Stimulated activated CD4-positive, alpha-beta T cell treated with anti-CD3 and anti-CD28 coated beads, Interleukin-12 subunit alpha, Interleukin-12 subunit beta, amount 100 ng/mL, for 24 hours (primary cell): ENCODE measurements at regions not wholly inside any gene's neighbourhood (a gene's known extent, or its start where the extent isn't known, plus 50 kb on each side); places are given as distances from the start of the nearest gene placed in this dataset.

ENCODE experiments used
- DNase-seq, 2 experiments: peaks; one replicate each; pipeline ENCODE4 v3.0.0-alpha.2; 2020; ENCODE audit warnings: low read depth in 2 of 2

DNA sequence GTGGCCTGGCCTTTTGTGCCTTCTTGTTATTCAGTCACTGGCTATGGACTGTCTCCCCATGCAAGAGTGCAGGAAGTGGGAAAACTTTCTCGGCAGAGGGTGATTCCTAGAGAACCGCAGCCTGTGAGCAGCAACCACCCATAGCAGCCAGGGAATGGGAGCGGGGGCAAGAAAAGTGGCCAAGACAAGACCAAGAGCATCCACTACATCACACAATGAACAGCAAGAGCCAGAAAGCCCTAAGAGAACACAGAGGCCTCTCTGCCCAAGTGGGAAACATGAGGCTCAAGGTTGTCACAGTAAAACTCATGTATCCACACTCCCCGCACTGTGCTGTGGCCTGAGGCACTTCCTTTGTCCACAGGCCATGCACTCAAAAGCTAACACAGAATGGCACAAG is 129.1 kb upstream of the FSTL4 start:
- no peak for DNase-seq

DNA sequence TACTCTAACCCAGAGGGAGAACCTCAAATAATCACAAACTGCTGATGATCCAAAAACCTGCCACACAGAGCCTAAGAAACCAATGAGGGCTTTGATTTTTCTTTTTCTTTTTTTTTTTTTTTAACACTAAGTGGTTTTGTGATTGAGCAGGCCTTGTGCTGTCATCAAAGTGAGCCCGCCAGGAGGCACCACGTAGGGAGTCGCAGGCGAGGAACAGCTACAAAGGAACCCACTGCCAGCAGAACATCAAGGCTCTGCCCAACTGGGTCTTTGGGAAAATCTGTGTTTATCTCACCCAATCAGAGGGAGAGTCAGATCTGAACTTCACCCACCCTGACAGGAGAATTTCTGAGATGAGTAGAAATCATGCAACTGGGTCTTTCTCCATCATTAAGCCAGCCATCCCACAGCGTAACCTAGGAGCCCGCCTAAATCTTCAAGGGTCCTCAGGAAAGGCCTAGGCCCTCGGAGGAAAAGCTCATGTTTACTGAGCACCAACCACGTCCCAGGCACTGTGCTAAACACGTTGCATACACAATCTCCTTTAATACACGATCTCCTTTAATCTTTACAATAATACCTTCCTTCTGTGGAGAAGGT is 126.9 kb upstream of the FSTL4 start:
- no peak for DNase-seq

DNA sequence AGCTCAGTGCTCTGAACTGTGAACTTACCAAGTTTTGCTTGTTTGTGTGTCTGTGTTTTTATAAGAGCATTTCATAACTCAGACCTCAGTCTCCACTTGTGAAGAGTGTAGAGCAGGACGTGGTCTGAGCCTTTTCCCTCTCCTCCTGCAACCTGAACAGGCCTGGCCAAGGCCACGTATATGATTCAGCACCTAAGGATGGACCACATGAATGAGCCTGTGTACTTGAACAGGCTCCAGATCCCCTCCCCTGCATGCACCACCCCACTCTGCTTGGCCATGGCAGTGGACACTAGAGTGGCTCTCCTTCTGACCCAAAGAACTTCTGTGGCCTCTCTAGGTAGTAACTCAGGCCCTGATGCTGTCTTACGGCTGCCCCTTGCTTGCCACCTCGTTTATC is 125.9 kb upstream of the FSTL4 start:
- no peak for DNase-seq

DNA sequence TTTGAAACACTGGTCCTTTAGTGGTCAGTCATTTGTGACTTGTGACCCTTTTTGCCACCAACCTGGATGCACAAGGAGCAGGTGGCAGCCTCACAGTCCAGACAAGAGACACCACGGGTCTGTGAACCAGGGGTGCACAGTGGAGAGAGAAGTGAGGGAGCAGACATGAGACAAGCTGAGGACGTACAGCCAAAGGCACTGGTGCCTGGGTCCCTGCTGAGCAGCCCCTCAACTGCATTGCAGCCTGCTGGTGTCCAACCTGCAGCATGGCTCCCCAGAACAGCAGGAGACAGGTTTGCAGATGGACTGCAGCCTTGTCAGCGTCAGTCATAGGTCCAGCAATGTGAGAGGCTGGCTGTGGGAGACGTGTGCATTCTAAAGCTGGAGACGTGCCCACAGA is 124.2 kb upstream of the FSTL4 start:
- DNase-seq = no peak

DNA sequence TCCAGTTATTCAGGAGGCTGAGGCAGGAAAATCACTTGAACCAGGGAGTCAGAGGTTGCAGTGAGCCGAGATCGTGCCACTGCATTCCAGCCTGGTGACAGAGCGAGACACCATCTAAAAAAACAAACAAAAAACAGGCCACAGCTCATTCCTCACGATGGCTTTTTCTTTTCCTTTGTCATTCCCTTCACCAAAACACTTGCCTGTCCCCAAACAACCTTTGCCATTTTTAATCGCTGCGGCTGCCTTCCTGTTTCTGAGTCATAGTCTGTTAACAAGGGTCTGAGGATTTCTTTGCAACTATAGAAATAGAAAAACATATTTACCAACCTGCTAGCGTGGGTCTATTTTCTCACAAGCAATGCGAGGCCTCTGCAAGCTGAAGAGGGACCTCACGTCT is 123.0 kb upstream of the FSTL4 start:
- no peak for DNase-seq

DNA sequence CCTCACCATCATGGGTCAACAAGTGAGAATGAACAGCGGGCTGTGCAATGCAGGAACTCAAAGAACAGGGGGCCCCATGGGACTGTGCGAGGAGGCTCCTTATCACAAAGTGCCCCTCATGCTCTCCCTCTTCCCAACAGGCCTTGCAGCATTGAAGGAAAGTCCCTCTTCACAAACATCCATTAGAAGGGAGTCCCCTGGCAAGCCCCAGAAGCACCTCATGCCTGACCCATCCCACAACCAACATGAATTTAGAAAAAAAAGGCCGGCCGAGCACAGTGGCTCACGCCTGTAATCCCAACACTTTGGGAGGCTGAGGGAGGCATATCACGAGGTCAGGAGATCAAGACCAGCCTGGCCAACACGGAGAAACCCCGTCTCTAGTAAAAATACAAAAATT is 122.6 kb upstream of the FSTL4 start:
- no peak for DNase-seq

DNA sequence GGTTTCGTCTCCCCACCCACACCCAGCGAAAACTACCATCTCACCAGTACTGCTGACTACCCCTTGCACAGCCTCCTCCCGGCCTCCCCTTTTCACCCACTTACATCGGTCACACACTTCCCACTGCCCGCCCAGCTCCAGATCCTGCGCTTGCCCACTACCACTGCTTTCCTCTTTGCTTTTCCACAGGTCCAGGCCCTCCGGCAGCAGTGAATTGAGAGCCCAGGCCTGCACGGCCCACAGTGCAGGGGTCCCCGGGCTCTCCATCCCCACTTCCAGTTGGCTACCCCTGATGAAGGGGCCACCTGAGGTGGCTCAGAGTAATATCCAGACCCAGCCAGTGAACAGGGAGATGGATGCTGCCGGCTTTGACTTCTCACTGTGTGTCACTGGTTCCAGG is 120.2 kb upstream of the FSTL4 start:
- DNase-seq = no peak

DNA sequence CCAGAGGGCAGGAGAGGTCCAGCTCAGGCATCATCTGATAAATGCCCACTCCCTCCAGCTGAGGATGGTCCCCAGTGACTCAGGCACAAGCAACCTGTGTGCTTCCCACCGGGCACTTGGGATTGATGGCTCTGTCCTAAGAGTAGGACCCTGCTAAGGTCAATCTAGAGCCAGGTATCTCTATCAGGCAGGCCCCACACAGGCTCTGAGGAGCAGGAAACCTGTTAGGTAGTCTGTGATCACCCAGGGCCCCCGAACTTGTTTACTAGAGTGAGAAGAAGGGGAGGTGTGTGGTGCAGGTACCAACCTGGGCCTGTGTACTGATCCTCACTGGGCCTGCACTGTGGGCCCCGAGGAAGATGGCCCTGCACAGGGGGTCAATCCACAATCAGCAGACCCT is 119.6 kb upstream of the FSTL4 start:
- no peak for DNase-seq

DNA sequence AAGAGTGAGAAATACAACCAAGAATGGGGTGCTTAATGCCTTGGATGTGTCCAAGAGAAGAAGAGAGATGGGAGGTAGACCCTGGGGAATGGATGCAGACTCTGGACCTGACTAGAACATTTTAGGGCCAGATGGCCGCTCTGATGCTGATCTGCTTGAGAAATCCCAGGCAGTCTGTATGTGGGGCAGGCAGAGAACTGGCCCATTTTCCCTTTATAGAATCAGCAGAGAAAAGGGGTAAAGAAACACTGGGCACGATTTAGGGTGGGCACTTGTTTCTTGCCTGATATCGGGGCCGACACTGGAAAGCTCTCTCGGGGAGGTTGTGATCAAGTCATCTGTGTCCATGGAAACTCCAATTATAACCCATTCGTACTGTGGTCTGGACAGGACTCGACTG is 118.5 kb upstream of the FSTL4 start:
- DNase-seq = no peak

DNA sequence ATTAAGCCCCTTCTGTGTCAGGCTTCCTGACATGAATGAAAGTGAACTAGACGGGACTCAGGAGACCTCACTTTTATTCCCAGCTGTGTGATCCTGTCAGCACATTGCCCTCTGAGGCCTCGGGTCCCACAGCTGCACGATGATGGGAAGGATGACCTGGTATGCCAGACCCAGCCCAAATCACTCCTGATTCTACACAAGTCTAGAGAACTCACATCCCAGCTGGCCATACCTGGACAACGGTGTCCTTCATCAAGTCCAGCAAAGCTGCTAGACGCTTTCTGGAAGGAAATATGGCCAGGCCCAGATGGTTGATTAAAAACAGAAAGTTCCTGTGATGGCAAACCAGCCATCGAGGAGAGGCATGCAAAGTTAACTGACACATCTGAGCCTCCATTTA is 118.0 kb upstream of the FSTL4 start:
- DNase-seq = no peak

DNA sequence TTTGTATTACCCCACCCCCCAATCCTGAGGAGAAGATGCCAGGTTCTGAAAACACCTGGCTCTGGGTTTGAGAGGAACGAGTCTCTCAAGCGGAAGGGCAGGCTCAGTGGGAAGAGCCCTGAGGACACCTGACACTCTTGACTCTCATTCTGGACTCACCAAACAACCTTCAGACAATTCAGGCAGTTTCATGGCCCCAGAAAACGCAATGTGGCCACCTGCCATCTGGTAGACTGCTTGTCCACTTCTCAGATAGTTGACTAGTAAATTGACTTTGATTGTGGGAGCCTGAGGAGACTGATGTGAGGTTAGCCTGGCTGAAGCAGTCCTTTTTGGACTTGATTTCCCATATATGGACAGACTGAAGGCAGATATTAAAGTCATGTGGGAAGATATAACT is 117.5 kb upstream of the FSTL4 start:
- no peak for DNase-seq

DNA sequence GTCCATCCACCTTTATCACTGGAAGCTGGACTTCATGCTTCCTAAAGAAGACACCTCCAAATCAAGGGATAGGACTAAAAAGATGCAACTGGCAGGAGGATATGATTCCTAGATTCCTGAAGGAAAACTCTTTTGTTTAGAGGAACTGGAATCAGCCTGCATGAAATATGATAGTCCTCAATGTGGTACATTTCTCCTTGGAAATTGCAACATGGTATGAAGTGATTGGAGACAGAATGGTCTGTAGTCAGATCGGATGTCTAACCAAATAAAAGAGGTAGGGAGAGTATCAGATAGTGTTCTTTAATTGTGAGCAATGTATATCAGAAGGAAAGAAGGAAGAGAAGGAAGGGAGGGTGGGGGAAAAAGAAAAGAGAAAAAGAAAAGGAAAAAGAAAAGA is 116.1 kb upstream of the FSTL4 start:
- DNase-seq = no peak

DNA sequence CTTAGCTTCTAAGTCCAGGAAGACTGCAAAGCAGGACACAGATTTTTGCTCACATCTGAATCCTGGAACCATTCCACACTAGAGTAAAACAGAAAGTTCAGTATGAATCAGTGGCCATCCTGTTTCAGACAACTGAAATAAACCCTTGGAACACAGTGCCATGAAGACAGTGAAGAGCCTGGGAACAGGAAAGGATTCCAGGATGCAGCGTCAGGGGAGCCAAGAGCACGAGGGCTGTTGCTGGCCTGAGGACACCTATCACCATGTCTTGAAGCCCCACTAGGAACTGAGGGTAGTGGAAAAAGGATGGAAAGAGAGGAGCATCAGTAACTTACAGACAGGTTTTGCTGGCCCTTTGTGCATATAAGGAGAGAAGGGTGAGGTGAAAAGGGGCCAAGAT is 115.3 kb upstream of the FSTL4 start:
- DNase-seq = no peak

DNA sequence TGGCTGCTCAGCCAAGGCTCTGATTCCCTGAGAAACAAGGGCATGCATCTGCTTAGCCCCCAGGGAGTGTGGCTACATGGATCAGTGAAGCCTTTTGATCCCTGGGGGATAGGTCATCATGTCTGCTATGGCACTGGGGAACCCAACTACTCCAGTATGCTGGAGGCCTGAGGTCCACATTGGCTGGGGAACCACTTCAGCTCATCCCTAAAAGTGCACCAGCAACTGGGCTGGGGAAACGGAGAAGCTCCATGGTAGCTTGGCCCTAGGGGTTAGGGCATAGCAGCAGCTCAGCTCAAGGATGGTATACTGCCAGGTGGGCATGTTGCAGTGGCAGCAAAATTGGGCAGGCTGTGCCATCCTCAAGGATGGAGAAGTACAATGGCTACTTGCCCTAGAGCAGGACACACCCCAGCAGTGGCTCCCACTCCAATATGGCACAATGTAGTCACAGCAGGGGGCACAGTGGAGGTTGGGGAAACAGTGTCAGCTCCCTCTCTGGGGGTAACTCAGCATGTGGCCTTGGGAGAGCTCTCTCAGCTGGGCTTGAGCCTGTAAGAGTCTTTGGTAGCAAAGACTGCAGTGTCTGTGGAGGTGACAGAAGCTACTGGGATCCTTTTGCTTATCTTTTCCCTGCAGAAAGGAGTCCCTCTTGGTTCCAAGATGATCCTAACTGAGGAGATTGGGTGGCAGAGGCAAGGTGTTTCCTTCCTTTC is 111.5 kb upstream of the FSTL4 start:
- DNase-seq = no peak

DNA sequence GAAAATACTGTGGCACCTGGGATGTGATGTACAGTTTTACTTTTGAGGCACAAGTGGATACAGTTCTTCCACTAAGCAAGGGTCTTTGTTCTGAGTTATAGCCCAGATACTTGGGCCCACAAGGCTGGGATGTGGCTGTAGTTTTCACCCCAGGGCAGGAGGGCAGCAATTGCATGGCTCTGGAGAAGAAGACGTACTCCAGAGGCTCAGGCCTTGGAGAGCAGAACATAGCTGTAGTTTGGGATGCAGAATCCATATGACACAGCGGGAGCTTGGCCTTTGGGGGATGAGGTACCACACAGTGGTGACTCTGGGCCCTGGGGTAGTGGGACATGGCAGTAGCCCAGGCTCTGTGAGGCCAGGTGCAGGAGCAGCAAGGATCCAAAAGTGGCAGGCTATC is 110.8 kb upstream of the FSTL4 start:
- no peak for DNase-seq

DNA sequence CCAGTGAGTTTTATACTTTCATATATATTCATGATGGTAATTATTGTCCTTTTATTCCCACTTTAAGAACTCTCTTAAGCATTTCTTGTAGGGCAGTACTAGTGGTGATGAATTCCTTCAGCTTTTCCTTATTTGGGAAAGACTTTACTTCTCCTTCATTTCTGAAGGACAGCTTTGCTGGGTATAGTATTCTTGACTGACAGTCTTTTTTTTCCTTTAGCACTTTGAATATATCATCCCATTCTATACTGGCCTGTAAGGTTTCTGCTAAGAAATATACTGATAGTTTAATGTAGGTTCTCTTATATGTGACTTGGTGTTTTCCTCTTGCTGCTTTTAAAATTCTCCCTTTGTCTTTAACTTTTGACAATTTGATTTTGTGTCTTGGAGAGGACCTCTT is 109.0 kb upstream of the FSTL4 start:
- DNase-seq = no peak

DNA sequence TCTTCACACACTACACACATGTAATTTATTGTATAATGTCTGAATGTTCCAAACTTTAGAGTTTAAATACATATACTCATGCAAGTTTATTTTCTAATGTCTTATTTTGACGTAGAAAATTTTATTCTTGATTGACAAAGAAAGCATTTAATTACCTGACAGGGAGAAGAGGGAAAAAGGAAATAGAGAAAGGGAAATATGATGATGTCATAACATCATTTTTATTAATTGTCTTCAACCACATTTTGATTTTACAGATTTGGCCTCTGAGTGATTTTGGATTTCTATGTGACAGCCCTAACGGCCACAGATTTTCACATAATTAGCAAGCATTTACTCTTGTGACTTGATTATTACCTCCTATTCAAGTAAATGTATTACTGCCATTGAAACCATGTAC is 106.1 kb upstream of the FSTL4 start:
- no peak for DNase-seq

DNA sequence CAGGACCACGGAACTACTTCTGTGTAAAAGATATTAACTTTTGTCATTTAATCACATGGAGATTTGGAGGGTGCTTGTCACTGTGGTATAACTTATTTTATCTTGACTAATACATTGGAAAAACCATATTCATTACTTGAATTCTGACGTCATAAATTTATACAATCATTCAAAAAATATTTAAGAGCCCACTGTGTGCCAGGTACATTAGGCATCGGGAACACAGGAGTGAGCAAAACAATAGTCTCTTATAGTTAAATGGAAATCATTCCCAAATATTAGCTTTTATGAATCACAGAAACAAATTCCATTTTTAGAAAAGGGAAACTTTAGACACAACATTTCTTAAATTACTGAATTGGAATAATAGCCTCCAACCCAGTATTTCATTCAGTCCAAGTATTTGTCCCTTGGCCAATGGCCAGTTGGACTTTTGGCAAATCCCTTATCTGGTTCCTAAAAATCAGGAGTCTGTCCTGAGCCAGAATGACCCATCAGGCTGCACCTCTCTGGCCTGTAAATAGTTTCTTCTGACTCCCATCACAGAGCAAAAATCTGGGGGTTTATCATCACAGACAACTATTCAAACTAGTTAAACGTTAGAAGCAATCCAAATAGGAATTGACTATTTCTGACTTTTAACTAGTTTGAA is 104.3 kb upstream of the FSTL4 start:
- no peak for DNase-seq

DNA sequence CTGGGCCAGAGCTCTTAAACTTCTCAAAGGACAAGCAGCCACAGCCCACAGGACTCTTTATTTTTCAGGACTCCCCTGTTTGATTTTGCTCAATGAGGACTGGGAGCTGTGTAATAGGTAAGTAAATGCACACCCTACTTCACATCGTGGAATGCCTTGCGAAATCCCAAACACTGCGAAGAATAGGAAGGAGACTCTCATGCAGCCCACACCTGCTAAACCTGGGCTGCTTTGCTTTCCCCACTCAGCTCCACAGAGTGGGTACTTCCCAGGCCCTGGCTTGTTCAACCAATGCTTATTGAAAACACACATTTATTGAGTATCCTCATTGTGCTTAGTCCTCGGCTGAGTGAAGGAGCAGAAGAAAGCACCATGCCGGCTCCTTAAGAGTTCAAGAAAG is 103.3 kb upstream of the FSTL4 start:
- no peak for DNase-seq

DNA sequence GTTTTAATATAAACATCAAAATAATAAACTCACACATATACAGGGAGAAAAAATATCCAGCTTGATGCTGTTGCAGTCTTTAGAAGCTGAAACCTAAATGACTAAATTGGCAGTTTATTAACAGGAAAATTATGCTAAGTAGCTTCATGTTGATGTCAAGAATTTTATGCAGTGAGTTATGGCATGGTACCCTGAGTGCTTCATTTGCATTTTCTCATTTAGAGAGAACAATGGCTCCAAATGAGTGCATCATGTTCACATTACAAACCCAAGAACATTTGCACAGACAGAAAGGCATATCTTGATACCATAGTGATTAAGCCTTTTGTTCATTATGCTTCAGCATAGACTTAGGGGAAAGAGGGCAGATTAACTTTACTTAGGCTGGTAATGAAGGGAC is 102.9 kb upstream of the FSTL4 start:
- DNase-seq = no peak

DNA sequence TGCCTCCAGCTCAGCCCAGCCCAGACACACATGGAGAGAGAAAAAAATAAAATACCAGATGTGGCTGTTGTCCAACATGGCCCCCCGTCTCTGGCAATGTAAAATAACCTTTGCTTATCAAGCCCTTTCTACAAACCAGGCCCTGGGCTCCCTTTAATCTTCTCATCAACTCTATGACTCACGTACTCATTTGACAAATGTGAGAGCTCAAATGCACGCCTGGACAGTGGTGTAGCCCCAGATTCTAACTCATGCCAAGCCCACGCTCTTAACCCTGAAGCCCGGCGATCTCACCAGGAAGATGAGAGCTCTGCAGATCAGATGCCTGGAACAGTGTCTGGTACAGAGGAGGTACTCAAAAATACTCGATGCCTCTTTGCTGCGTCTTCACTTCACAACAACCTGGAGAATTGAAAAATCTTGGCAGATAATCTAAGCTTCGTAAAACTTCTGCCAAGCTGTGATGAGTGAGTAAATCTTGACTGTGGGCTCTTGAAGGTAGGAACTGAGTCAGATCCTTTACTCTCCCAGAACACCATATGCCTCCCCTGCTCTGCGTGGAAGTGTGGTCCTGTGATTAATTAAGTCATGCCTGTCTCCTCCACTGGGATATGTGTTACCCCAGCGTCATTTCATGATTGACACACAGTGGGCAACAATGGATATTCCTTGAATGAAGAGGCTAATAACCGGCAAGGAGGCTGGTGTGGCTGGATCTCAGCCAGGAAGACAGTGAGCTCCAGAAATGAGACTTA is 102.0 kb upstream of the FSTL4 start:
- DNase-seq = no peak

DNA sequence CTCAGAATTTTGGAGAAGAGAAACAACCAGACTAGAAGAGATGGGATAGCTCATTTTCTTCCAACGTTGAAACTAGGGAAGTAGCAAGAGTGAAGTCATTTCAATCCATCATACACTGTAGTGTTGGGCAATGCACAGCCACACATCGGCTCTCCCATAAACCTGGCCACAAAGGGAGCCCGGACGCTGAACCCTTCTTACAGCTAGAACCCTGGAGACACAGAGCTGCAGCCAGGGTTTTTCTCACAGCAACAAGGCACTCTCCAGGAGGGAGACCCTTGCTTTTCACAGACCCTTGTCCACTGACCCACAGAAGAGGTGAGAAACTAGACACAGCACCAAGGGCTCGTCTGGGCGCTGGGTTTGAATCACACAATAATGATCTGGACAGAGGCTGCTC is 101.4 kb upstream of the FSTL4 start:
- DNase-seq = no peak

DNA sequence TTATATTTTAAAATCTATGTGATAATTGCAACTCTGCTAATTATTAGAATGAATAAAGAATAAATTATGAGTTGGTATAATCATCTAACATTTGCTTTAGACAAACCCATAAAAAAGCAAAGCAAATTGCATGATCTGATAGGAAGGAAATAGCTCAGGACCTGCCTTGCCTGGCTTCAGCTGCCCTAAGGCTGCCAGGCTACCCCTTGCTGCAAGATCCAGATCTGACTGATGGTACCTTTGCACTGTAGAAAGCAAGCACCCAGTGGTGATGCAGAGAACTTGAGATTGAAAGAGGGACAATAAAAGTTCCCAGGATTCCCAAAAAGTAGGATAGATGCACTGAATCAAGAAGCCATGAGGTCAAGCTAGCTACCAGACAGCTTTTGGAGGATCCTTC is 100.9 kb upstream of the FSTL4 start:
- DNase-seq = no peak
